Gastrocnemius medialis (tissue), 4 donors: ENCODE measurements at regions not wholly inside any gene's neighbourhood (a gene's known extent, or its start where the extent isn't known, plus 50 kb on each side); places are given as distances from the start of the nearest gene placed in this dataset.

Experiments used
- POLR2A ChIP-seq, 2 donors: fragments of 450-650 bp; IDR thresholded peaks; one replicate each; pipeline ENCODE4 v1.6.1; 2017; ENCODE audit warnings: antibody characterized with exemption in 2 of 2, mild to moderate bottlenecking in 2 of 2, moderate library complexity in 2 of 2
- TF ChIP-seq, protein P1 (sequence below), 5 experiments: fragments of 450-650 bp in 3 of 5; fragments of 200-600 bp in 2 of 5; sonication (generic) in 2 of 5; IDR thresholded peaks in 4 of 5; conservative IDR thresholded peaks in 1 of 5; 1 replicate in 4 of 5; 2 replicates in 1 of 5; pipeline ENCODE4 v1.5.1; 2016 to 2019; ENCODE audit warnings: antibody characterized with exemption in 5 of 5, mild to moderate bottlenecking in 3 of 5, moderate library complexity in 3 of 5

DNA sequence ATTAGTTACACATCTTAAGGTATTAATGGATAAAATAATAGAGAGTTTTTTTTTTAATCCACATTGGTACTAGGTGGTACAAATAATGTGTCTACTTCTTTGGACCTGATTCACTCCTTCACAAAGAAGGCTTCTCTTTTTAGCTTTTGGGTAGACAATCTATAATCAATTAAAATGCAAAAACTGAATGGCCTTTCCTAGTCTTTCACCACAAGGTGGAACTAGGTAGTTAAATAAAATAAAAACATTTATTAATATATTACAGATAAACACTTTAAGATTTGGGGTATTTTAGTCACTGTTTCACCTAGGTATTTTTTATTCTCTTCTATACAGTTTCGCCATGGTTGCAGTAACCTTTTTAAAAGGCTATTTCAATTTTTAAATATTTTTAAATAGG is 68.3 kb upstream of the DST start:
- TF ChIP-seq, protein P1, sequence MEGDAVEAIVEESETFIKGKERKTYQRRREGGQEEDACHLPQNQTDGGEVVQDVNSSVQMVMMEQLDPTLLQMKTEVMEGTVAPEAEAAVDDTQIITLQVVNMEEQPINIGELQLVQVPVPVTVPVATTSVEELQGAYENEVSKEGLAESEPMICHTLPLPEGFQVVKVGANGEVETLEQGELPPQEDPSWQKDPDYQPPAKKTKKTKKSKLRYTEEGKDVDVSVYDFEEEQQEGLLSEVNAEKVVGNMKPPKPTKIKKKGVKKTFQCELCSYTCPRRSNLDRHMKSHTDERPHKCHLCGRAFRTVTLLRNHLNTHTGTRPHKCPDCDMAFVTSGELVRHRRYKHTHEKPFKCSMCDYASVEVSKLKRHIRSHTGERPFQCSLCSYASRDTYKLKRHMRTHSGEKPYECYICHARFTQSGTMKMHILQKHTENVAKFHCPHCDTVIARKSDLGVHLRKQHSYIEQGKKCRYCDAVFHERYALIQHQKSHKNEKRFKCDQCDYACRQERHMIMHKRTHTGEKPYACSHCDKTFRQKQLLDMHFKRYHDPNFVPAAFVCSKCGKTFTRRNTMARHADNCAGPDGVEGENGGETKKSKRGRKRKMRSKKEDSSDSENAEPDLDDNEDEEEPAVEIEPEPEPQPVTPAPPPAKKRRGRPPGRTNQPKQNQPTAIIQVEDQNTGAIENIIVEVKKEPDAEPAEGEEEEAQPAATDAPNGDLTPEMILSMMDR (IDR thresholded peaks at IDR 0.05 in 4 of 5, conservative IDR thresholded peaks at IDR 0.05 in 1 of 5): no peak
- no peak for TF ChIP-seq POLR2A (IDR thresholded peaks at IDR 0.05)
